A673 (cell line): ENCODE measurements at regions not wholly inside any gene's neighbourhood (a gene's known extent, or its start where the extent isn't known, plus 50 kb on each side); places are given as distances from the start of the nearest gene placed in this dataset.

Experiments used
- BruUV-seq: library from RNA; stranded (reverse); fragments of 400-500 nt; replicated peaks from 2 replicates; lab custom pipeline; 2021; lab: Mats Ljungman, UMichigan
- CTCF ChIA-PET: fragments of 300-600 bp; sonication (Branson Sonifier 250); formaldehyde crosslinking; loops from one replicate; lab custom pipeline; 2022; ENCODE audit warnings: antibody characterized with exemption; lab: Charles Lee
- POLR2A ChIA-PET: fragments of 300-600 bp; sonication (Branson Sonifier 250); formaldehyde crosslinking; loops from one replicate; lab custom pipeline; 2022; ENCODE audit warnings: antibody characterized with exemption; ENCODE audit not compliant: low non-redundant PET; lab: Charles Lee
- DNase-seq: peaks from one replicate; pipeline ENCODE4 v3.0.0-alpha.2; 2015; ENCODE audit warnings: low spot score
- H3K27ac ChIP-seq: fragments of 200-600 bp; sonication (generic); 2 replicates; pipeline ENCODE4 v1.5.1; 2016; ENCODE audit warnings: mixed run types, low read depth, mild to moderate bottlenecking, mixed read lengths, antibody characterized with exemption, low read length; ENCODE audit not compliant: poor library complexity, severe bottlenecking
- H3K27me3 ChIP-seq: fragments of 200-600 bp; sonication (generic); replicated peaks from 2 replicates; pipeline ENCODE4 v1.6.1; 2017; ENCODE audit warnings: mixed run types, low read depth, mild to moderate bottlenecking, mixed read lengths, antibody characterized with exemption, low read length; ENCODE audit not compliant: insufficient read depth, poor library complexity
- H3K36me3 ChIP-seq: fragments of 200-600 bp; sonication (generic); 2 replicates; pipeline ENCODE4 v1.6.1; 2016; ENCODE audit warnings: mixed run types, mild to moderate bottlenecking, mixed read lengths, antibody characterized with exemption, low read length; ENCODE audit not compliant: insufficient read depth, poor library complexity, severe bottlenecking
- H3K4me1 ChIP-seq: fragments of 200-600 bp; sonication (generic); 2 replicates; pipeline ENCODE4 v1.6.1; 2017; ENCODE audit warnings: mixed run types, mild to moderate bottlenecking, mixed read lengths, antibody characterized with exemption, low read length; ENCODE audit not compliant: insufficient read depth, poor library complexity, severe bottlenecking
- H3K4me3 ChIP-seq: fragments of 200-600 bp; sonication (generic); 2 replicates; pipeline ENCODE4 v1.5.1; 2016; ENCODE audit warnings: low read depth, mixed run types, mild to moderate bottlenecking, mixed read lengths, low read length; ENCODE audit not compliant: poor library complexity, severe bottlenecking
- H3K9me3 ChIP-seq: fragments of 200-600 bp; sonication (generic); 2 replicates; pipeline ENCODE4 v1.6.1; 2016; ENCODE audit warnings: mixed run types, low read depth, mild to moderate bottlenecking, mixed read lengths, antibody characterized with exemption, low read length; ENCODE audit not compliant: poor library complexity, severe bottlenecking
- EZH2 ChIP-seq: fragments of 200-600 bp; sonication (generic); IDR thresholded peaks from 2 replicates; pipeline ENCODE4 v1.6.1; 2017; ENCODE audit warnings: borderline replicate concordance, low read depth, mild to moderate bottlenecking, mixed read lengths, antibody characterized with exemption, low read length; ENCODE audit not compliant: poor library complexity, severe bottlenecking
- intact Hi-C: fragments of 100-400 bp; cut with micrococcal nuclease; formaldehyde crosslinking; loops from one replicate; pipeline ENCODE4 v1.10.0; 2022; ENCODE audit not compliant: unreplicated experiment
- TF ChIP-seq, protein P1 (sequence below): fragments of 300-800, 200-600 bp; sonication (generic); conservative IDR thresholded peaks from 2 replicates; pipeline ENCODE4 v1.5.1; 2017; ENCODE audit warnings: low read depth, mild to moderate bottlenecking, antibody characterized with exemption, low read length, moderate library complexity, mixed read lengths

DNA sequence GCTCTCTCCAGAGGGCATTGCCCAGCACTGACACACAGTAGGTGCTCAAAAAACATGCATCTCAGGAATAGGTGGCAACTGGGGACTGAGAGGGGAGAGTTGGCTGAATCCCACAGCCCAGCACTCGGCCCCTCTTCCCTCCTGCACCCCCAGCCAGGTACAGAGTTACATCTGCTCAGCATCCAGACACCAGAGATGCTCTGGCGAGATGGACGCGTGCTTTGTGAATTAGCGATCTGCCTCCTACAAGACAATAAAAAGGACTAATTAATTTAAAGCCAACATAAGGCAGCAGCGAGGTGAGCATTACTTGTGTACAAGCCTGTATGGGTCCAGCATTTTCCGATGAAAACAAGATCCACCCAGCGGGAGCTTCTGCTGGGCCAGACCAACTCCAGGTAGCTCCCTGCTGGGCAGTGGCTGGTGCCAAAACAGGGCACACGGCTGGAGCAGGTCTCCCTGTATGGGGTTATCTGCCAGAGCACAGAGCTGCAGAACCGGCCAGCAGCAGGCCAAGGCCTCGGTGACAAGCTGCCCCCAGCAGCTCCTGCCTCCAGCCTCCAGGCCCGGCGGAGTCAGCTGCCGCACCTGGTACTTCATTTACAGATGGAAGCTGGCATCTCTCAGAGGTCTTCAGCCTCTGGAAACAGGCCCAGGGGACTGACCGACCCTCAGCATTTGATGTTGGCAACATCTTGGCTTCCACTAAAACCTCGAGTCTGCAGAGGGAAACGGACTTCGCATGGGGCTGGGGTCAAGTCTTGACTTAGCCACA is 219.7 kb upstream of the SDK2 start:
- Histone ChIP-seq H3K27ac (no peak overlapping the region), H3K4me1 (no peaks in the 10 kb centered on the region), H3K36me3 (no peaks in the 10 kb centered on the region), H3K9me3 (no peaks in the 10 kb centered on the region), H3K27me3 (no peaks in the 10 kb centered on the region), H3K4me3 (no peak overlapping the region)
- ChIA-PET POLR2A (no interaction called here), CTCF (no interaction called here)
- BruUV-seq: no TSS peak
- DNase-seq: no peak
- no peak for TF ChIP-seq EZH2
- TF ChIP-seq, protein P1, sequence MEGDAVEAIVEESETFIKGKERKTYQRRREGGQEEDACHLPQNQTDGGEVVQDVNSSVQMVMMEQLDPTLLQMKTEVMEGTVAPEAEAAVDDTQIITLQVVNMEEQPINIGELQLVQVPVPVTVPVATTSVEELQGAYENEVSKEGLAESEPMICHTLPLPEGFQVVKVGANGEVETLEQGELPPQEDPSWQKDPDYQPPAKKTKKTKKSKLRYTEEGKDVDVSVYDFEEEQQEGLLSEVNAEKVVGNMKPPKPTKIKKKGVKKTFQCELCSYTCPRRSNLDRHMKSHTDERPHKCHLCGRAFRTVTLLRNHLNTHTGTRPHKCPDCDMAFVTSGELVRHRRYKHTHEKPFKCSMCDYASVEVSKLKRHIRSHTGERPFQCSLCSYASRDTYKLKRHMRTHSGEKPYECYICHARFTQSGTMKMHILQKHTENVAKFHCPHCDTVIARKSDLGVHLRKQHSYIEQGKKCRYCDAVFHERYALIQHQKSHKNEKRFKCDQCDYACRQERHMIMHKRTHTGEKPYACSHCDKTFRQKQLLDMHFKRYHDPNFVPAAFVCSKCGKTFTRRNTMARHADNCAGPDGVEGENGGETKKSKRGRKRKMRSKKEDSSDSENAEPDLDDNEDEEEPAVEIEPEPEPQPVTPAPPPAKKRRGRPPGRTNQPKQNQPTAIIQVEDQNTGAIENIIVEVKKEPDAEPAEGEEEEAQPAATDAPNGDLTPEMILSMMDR: no peak
- intact Hi-C loops: no loop called here

DNA sequence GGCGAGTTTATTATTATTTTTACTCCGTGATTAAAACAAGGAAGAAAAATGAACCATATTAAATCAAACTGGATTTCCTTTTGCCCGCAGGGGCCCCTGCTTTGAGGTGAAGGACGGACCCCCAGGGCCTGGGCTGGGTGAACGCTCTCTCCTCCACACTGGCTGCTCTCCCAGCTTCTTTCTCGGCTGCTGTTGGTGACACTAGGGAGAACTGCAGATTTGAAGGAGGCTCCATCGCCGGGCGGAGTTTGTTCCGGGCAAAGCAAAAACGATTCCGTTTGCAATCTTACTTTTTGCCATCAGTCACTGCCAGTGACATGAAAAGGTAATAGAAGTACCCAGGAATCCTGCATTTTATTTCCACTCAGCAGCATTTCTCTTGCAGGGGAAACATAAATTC is 221.6 kb upstream of the SDK2 start:
- intact Hi-C loops: no loop called here
- BruUV-seq: no TSS peak

DNA sequence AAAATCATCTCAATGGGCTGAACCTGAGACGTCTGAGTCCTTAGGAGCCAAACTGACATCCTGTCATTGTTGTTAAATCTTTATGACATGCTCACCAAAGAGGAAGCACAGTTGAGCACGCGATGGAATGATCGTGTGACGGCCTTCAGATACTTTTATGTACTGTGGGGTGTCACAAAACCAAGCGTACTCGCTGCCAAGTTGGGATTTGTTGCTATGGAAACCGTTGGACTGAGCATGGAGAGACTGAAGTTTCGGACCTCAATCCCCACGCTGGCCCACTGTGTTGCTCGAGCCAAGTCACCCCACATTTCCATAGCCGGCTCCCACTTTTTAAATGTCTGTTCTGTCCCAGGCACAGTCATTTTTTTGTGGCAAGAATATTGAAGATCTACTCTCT is 222.8 kb upstream of the SDK2 start:
- TF ChIP-seq EZH2: no peak
- TF ChIP-seq, protein P1: no peak
- ChIA-PET CTCF (no interaction called here), POLR2A (no interaction called here)

More for the DNA sequence above, 221.6 kb upstream of the SDK2 start:
- peaks cover 3% of the 10 kb centered on the region for H3K27me3 ChIP-seq
- no peaks in the 10 kb centered on the region for H3K9me3 ChIP-seq
- H3K4me1 ChIP-seq: no peaks in the 10 kb centered on the region
- no peak overlapping the region for H3K4me3 ChIP-seq
- no peak overlapping the region for H3K27ac ChIP-seq
- TF ChIP-seq, protein P1: no peak
- no peak for TF ChIP-seq EZH2
- ChIA-PET POLR2A (no interaction called here), CTCF (no interaction called here)
- no peak for DNase-seq
- H3K36me3 ChIP-seq: no peaks in the 10 kb centered on the region

More for the DNA sequence above, 222.8 kb upstream of the SDK2 start:
- H3K36me3 ChIP-seq: no peaks in the 10 kb centered on the region
- intact Hi-C loops: no loop called here
- no peak for DNase-seq
- H3K9me3 ChIP-seq: no peaks in the 10 kb centered on the region
- peaks cover 3% of the 10 kb centered on the region for H3K27me3 ChIP-seq
- H3K4me3 ChIP-seq: no peak overlapping the region
- H3K4me1 ChIP-seq: no peaks in the 10 kb centered on the region
- BruUV-seq: no TSS peak
- H3K27ac ChIP-seq: no peak overlapping the region
